ENCODE measurements at regions not wholly inside any gene's neighbourhood (a gene's known extent, or its start where the extent isn't known, plus 50 kb on each side); places are given as distances from the start of the nearest gene placed in this dataset.

- TF ChIP-seq CTCF (IDR thresholded peaks at IDR 0.05) (no peak), POLR2AphosphoS5 (IDR thresholded peaks at IDR 0.05) (no peak), POLR2A (IDR thresholded peaks at IDR 0.05) (no peak), EP300 (IDR thresholded peaks at IDR 0.05) (no peak)
These were observed 489.3 kb downstream of the ADCYAP1 start for GRCh38 chr18:1393929-1394328.

Data from stomach (tissue), 4 donors.